ENCODE measurements at regions not wholly inside any gene's neighbourhood (a gene's known extent, or its start where the extent isn't known, plus 50 kb on each side); places are given as distances from the start of the nearest gene placed in this dataset.

DNA sequence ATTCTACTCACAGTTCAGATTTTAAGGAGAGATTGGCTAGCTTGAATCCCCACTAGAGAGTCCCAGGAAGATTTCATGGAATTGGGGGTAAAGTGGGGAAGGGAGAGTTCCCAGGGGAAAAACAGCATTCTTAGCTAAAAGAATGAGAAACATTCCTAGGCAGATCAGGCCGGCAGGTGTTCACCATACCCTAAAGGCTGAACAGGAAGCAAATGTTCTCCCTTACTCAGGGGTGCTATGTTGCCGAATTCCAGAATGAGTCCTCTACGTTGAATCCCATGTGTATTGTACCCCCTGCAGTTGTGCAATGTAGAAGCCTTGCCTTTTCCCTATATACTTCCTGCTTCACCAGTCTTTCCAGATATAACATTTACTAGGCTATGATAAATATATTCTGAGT lies 135.2 kb upstream of the NCAM1 start:
- Histone ChIP-seq H3K36me3 (ENCODE audit: control insufficient read depth, insufficient read depth, low read length) (no peaks in the 10 kb centered on the region), H3K4me3 (ENCODE audit: low read depth, low read length) (no peak overlapping the region), H3K27me3 (ENCODE audit: control insufficient read depth, insufficient read depth, low read length) (no peaks in the 10 kb centered on the region)
- FAIRE-seq (no peak), DNase-seq (ENCODE audit: low read depth) (no peak)
- TF ChIP-seq, protein P1, sequence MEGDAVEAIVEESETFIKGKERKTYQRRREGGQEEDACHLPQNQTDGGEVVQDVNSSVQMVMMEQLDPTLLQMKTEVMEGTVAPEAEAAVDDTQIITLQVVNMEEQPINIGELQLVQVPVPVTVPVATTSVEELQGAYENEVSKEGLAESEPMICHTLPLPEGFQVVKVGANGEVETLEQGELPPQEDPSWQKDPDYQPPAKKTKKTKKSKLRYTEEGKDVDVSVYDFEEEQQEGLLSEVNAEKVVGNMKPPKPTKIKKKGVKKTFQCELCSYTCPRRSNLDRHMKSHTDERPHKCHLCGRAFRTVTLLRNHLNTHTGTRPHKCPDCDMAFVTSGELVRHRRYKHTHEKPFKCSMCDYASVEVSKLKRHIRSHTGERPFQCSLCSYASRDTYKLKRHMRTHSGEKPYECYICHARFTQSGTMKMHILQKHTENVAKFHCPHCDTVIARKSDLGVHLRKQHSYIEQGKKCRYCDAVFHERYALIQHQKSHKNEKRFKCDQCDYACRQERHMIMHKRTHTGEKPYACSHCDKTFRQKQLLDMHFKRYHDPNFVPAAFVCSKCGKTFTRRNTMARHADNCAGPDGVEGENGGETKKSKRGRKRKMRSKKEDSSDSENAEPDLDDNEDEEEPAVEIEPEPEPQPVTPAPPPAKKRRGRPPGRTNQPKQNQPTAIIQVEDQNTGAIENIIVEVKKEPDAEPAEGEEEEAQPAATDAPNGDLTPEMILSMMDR (IDR thresholded peaks at IDR 0.05; ENCODE audit: insufficient read depth, low read length, severe bottlenecking) = no peak

DNA sequence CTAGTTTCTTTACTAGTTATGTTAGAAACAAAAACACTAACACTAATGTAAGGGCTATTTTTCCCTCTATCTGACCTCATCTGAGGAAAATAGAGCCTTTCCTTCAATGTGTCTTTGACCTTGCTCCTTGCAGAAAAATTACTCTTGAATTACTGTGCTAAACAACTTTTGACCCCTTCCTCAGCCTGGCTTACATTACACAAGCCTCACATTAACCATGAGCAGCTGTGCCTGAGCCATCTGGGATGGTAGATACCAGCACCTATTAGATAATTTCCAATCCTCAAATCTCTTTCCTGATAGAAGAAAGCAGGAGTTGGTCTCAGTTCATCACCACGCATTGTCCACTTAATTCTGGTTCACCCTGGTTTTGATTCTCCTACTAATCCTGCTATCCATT lies 134.4 kb upstream of the NCAM1 start:
- TF ChIP-seq, protein P1 (IDR thresholded peaks at IDR 0.05; ENCODE audit: insufficient read depth, low read length, severe bottlenecking) = no peak
- Histone ChIP-seq H3K4me3 (ENCODE audit: low read depth, low read length) (no peak overlapping the region), H3K27me3 (ENCODE audit: control insufficient read depth, insufficient read depth, low read length) (no peaks in the 10 kb centered on the region), H3K36me3 (ENCODE audit: control insufficient read depth, insufficient read depth, low read length) (no peaks in the 10 kb centered on the region)
- no peak for DNase-seq (ENCODE audit: low read depth)
- no peak for FAIRE-seq

DNA sequence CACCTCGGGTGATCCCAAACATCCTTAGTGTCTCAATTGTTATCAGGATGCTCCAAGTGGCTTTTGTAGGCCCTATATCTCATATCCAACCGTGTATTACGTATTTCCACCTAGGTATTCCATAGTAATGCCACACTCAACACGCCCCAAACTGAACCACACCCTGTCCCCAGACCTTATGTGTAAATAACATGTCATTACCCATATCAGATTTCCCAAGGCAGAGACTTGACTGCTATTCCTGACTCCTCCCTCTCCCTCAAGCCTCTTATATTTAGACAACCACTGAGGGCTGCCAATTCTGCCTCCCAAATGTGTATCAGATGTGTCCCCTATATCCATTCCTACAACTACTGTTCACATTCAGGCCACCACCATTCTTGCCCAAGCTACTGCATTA lies 132.8 kb upstream of the NCAM1 start:
- Histone ChIP-seq H3K4me3 (ENCODE audit: low read depth, low read length) (no peak overlapping the region), H3K36me3 (ENCODE audit: control insufficient read depth, insufficient read depth, low read length) (no peaks in the 10 kb centered on the region), H3K27me3 (ENCODE audit: control insufficient read depth, insufficient read depth, low read length) (no peaks in the 10 kb centered on the region)
- no peak for DNase-seq (ENCODE audit: low read depth)
- TF ChIP-seq, protein P1 (IDR thresholded peaks at IDR 0.05; ENCODE audit: insufficient read depth, low read length, severe bottlenecking) = no peak
- FAIRE-seq = peak; percentile 64

DNA sequence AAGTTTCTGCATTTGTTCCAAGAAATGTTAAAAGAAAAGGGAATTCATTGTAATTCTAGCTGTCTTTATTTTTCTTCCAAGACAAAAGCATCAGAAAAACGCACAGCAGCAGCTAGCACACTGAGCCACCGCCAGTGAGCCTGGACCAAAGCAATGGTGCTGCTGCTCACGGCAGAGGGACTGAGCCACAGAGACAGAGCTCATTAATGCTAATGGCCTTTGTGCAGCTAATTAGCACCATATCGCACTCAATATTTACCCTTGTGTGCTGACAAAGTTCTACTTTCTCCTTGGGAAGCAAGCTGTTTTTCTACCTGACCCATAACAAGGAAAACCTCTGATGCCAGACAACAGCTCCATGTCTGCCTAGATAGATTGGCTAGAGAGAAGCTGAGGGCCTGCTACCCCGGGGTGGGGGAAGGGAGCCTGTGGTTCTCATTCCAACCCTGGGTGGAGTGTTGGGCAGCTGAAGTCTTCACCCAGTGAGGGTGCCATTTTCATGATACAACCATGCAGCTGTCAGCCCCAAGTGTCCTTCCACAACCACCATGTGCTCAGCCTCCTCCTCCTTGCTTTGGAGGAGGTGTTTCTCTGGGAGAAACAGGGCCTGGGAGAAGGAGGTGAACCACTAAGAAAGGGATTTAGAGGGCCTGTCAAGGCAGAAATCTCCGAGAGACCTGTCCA lies 131.1 kb upstream of the NCAM1 start:
- H3K36me3 ChIP-seq (ENCODE audit: control insufficient read depth, insufficient read depth, low read length) = no peaks in the 10 kb centered on the region
- no peak overlapping the region for H3K4me3 ChIP-seq (ENCODE audit: low read depth, low read length)
- TF ChIP-seq, protein P1 (IDR thresholded peaks at IDR 0.05; ENCODE audit: insufficient read depth, low read length, severe bottlenecking) = no peak
- no peak for DNase-seq (ENCODE audit: low read depth)
- no peaks in the 10 kb centered on the region for H3K27me3 ChIP-seq (ENCODE audit: control insufficient read depth, insufficient read depth, low read length)
- no peak for FAIRE-seq

DNA sequence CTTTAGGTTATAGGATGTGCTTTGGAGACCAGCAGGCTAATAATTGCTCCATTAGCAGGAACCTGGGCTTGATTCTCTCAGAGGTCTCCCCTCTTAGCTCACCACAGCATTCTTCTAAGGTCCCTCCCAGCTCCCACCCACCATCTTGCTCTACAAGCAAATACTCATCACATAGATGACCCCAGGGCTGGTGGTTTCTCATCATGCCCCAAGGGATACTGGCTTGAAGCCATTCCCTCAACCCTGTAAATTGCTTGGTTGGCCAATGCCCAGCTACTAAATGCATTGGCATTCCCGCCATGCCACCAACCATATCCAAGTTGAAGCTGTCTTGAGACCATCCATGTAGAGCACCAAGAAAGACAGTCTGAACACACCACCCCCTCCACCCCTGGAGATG lies 130.2 kb upstream of the NCAM1 start:
- TF ChIP-seq, protein P1 (IDR thresholded peaks at IDR 0.05; ENCODE audit: insufficient read depth, low read length, severe bottlenecking) = no peak
- H3K4me3 ChIP-seq (ENCODE audit: low read depth, low read length) = no peak overlapping the region
- no peak for FAIRE-seq

More for the DNA sequence above, 130.2 kb upstream of the NCAM1 start:
- no peaks in the 10 kb centered on the region for H3K36me3 ChIP-seq (ENCODE audit: control insufficient read depth, insufficient read depth, low read length)
- H3K27me3 ChIP-seq (ENCODE audit: control insufficient read depth, insufficient read depth, low read length) = no peaks in the 10 kb centered on the region
- no peak for DNase-seq (ENCODE audit: low read depth)

Data from bronchial epithelial cell (primary cell).